HL-60 (cell line): ENCODE measurements at regions not wholly inside any gene's neighbourhood (a gene's known extent, or its start where the extent isn't known, plus 50 kb on each side); places are given as distances from the start of the nearest gene placed in this dataset.
A peak's percentile ranks its signal among the peaks of the same experiment; 100 is the strongest.
"Not testable (repeated sequence)": the region's sequence is repeated elsewhere in the genome, so short reads cannot be mapped to it uniquely, and the experiment has no call there.

Experiments used
- DNase-seq, 2 experiments: peaks; one replicate each; pipeline ENCODE4 v3.0.0-alpha.2; 2010 to 2020; ENCODE audit warnings: low read depth in 1 of 2, low spot score in 1 of 2
- H3K27ac ChIP-seq: fragments of 250-450 bp; sonication (Bioruptor Pico); replicated peaks from 2 replicates; pipeline ENCODE4 v1.5.1; 2020; ENCODE audit warnings: mild to moderate bottlenecking, moderate library complexity
- H3K27me3 ChIP-seq: fragments of 250-450 bp; sonication (Bioruptor Pico); 2 replicates; pipeline ENCODE4 v1.5.1; 2021; ENCODE audit warnings: mild to moderate bottlenecking, moderate library complexity; ENCODE audit not compliant: insufficient read depth, poor library complexity, severe bottlenecking
- H3K4me3 ChIP-seq: replicated peaks from 2 replicates; pipeline ENCODE4 v1.5.1; 2011; ENCODE audit warnings: mild to moderate bottlenecking, control low read depth, low read length; ENCODE audit not compliant: insufficient read depth
- GABPA ChIP-seq: IDR thresholded peaks from 2 replicates; pipeline ENCODE4 v1.6.1; 2012; ENCODE audit warnings: low read depth
- POLR2AphosphoS5 ChIP-seq: IDR thresholded peaks from 2 replicates; pipeline ENCODE4 v1.6.1; 2012; ENCODE audit warnings: low read depth
- SPI1 ChIP-seq: IDR thresholded peaks from 2 replicates; pipeline ENCODE4 v1.6.1; 2012; ENCODE audit warnings: low read depth, mild to moderate bottlenecking, borderline replicate concordance
- TF ChIP-seq, protein P1 (sequence below): IDR thresholded peaks from one replicate; pipeline ENCODE4 v1.5.1; 2011; ENCODE audit warnings: low read length, control low read depth, inconsistent platforms; ENCODE audit not compliant: insufficient read depth
- TF ChIP-seq, protein P2 (sequence below): IDR thresholded peaks from 2 replicates; pipeline ENCODE4 v1.6.1; 2012; ENCODE audit warnings: low read depth; ENCODE audit not compliant: insufficient replicate concordance

DNA sequence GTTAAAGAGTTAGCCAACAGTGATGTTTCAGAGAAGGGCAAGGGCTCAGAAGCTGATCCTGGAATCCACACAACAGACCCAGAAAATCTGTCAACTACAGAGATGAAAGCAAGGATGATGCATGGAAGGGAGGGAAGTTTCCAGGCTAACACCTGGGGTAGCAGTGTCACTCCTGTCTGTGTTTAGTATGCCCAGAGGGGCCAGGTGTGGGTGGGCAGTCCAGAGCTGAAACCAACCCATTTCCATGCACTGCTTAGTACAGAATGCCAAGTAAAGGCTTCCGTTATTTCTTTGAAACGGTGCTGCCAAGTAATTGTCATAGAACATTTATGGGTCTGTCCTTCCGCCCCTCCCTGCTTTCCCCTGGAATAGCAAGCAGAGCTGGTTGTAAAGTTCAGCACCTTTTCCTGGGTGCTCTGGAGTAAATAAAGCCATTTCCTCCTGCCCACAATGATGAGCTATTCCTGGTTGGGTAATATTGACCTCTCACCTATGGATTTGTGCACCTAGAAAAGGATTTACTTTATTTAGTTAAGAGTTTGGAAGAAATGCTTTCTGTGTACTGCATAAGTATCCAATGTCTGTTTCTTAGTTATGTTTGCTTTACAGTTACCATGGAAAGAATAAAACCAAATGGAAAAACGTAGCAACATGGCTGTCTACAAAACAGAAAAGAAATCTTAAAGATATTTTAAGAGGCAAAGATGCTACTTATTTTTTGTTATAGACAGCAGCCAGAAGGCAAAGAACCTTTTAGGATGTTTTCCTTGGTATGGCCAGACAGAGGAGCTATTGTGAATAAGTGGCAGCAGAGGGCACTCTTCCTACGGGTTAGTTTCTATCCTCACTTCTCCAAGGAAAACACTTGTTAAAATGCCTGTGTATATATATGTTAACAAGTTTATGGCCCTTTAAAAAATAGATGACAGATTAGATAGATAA, 71.7 kb downstream of the PRR15 start:
- not testable (repeated sequence) for H3K4me3 ChIP-seq, H3K27me3 ChIP-seq, H3K27ac ChIP-seq
- TF ChIP-seq, protein P1, sequence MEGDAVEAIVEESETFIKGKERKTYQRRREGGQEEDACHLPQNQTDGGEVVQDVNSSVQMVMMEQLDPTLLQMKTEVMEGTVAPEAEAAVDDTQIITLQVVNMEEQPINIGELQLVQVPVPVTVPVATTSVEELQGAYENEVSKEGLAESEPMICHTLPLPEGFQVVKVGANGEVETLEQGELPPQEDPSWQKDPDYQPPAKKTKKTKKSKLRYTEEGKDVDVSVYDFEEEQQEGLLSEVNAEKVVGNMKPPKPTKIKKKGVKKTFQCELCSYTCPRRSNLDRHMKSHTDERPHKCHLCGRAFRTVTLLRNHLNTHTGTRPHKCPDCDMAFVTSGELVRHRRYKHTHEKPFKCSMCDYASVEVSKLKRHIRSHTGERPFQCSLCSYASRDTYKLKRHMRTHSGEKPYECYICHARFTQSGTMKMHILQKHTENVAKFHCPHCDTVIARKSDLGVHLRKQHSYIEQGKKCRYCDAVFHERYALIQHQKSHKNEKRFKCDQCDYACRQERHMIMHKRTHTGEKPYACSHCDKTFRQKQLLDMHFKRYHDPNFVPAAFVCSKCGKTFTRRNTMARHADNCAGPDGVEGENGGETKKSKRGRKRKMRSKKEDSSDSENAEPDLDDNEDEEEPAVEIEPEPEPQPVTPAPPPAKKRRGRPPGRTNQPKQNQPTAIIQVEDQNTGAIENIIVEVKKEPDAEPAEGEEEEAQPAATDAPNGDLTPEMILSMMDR: peak; percentile 21
- DNase-seq: peak in 1 of 2 experiments; percentile 16

DNA sequence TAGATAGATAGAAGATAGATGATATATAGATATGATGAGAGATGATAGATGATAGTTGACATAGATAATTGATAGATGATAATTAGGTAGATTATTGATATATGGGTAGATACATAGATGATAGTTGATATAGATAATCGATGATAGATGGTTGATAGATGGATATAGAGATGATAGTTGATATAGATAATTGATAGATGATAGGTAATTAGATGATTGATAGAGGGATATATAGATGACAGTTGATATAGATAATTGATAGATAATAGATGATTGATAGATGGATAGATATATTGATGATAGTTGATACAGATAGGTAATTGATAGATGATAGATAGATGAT, 72.3 kb downstream of the PRR15 start:
- no peak overlapping the region for H3K27ac ChIP-seq
- no peak for DNase-seq
- no peaks in the 10 kb centered on the region for H3K27me3 ChIP-seq
- no peak overlapping the region for H3K4me3 ChIP-seq
- TF ChIP-seq, protein P1: no peak
- no peak for TF ChIP-seq POLR2AphosphoS5
- no peak for TF ChIP-seq GABPA
- no peak for TF ChIP-seq SPI1
- TF ChIP-seq, protein P2, sequence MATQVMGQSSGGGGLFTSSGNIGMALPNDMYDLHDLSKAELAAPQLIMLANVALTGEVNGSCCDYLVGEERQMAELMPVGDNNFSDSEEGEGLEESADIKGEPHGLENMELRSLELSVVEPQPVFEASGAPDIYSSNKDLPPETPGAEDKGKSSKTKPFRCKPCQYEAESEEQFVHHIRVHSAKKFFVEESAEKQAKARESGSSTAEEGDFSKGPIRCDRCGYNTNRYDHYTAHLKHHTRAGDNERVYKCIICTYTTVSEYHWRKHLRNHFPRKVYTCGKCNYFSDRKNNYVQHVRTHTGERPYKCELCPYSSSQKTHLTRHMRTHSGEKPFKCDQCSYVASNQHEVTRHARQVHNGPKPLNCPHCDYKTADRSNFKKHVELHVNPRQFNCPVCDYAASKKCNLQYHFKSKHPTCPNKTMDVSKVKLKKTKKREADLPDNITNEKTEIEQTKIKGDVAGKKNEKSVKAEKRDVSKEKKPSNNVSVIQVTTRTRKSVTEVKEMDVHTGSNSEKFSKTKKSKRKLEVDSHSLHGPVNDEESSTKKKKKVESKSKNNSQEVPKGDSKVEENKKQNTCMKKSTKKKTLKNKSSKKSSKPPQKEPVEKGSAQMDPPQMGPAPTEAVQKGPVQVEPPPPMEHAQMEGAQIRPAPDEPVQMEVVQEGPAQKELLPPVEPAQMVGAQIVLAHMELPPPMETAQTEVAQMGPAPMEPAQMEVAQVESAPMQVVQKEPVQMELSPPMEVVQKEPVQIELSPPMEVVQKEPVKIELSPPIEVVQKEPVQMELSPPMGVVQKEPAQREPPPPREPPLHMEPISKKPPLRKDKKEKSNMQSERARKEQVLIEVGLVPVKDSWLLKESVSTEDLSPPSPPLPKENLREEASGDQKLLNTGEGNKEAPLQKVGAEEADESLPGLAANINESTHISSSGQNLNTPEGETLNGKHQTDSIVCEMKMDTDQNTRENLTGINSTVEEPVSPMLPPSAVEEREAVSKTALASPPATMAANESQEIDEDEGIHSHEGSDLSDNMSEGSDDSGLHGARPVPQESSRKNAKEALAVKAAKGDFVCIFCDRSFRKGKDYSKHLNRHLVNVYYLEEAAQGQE: no peak

DNA sequence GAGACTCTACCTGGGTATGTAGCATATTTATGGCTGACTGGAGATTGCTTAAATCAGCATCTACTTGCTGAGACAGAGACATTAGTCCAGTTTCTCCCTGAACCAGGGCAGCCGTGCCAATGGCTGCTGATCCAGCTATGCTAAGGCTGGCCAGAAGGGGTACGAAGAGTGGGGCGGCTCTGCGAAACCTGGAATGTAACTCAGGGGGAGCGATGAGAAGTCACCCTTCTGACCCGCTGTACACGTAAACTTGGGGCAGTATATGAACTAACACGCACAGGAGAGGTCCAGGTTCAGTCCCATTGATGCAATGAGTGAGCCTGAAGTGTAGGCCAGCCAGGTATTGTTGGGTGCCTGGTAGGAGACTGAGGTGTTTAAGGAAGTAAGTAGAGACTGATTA, 73.7 kb downstream of the PRR15 start:
- TF ChIP-seq POLR2AphosphoS5 (no peak), SPI1 (no peak), GABPA (no peak)
- TF ChIP-seq, protein P1: no peak
- TF ChIP-seq, protein P2: no peak
- DNase-seq: no peak
- Histone ChIP-seq H3K27ac (no peak overlapping the region), H3K27me3 (no peaks in the 10 kb centered on the region), H3K4me3 (no peak overlapping the region)

DNA sequence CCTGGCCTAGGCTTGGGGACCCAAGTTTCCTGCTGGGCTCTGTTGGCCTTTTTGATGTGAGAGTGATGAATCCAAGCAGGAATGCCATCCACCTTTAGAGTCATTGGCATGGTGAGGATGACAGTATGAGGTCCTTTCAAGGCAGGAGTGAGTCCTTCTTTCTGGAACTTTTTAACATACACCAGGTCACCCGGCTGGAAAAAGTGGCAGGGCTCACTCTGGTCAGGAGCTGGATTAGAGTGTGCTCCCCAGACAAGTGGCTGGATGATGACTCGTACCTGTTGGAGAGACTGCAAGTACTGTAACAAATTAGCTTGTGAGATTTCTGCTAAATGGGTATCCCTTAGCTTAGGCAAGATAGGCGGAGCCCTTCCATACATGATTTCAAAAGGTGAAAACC, 75.2 kb downstream of the PRR15 start:
- not testable (repeated sequence) for H3K27ac ChIP-seq, H3K4me3 ChIP-seq, DNase-seq, H3K27me3 ChIP-seq
